SK-N-DZ (cell line): ENCODE measurements at regions not wholly inside any gene's neighbourhood (a gene's known extent, or its start where the extent isn't known, plus 50 kb on each side); places are given as distances from the start of the nearest gene placed in this dataset.

Experiments
- DNase-seq: peaks from one replicate; pipeline ENCODE4 v3.0.0-alpha.2; 2015; ENCODE audit warnings: low spot score

DNA sequence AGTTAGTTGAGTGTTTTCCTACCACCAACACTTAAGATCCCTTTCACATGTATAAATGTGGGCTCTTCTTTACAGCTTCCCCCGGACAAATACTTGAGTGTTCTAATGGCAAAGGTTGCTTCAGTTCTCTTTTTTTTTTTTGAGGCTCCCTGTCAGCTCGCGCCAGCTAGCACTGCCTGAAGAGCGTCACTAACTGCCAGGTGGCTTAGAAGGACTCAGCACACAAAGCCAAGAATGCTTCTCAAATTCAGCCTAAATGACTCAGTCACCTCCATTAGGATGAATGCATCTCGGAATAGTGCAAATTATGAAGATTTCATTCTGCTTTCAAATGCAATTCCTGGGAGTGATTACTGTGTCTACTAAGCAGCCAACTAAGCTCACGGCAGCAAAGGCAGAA is 150.7 kb upstream of the BTBD3 start:
- no peak for DNase-seq

DNA sequence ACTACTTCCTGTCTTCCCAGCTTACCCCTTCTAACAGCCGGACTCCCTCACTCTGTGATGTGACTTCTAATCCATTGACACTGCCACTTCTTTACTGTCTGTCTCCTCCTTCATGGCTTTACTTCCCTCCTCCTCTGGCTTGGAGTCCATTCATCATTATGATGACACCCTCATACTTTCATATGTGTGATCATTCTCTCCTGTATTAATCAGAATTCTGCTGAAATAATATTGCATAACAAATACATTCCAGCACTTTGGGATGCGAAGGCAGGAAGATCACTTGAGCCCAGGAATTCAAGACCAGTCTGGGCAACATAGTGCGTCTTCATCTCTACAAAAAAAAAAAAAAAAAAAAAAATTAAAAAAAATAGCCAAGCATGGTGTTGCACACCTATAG is 147.9 kb upstream of the BTBD3 start:
- no peak for DNase-seq

DNA sequence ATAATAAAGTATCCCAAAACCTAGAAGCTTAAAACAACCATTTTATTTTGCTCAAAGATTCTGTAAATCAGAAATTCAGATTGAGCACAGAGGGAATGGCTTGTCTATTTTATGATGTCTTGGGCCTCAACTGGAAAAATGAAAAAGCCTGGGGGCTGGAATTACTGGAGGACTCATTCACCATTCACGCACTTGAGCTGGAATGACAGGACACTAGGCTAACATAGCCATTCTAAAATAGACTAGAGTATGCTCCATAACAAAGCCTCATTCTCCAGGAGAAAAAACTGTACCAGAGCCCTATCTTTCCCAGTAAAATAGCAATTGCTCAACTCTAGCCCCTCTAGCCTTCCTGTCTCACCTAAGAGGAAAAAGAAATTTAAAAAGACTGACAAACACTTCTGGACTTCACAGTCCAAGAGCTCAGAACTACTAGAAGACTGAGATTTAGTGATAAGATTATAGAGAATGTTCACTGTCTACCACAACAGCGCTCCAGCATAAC is 145.4 kb upstream of the BTBD3 start:
- DNase-seq = no peak

DNA sequence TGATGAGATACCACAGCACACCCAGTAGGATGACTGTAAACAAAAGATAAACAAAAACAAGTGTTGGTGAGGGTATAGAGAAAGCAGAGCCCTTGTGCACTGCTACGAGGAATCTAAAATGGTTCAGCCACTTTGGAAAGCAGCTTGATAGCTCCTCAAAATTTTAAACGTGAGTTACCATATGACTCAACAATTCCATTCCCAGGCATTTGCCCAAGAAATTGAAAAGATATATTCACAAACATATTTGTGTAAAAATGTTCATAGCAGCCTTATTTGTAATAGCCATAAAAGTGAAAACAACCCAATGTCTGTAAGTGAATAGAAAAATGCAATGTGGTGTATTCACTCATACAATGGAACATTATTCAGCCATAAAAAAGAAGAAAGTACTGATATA is 141.0 kb upstream of the BTBD3 start:
- DNase-seq = no peak

DNA sequence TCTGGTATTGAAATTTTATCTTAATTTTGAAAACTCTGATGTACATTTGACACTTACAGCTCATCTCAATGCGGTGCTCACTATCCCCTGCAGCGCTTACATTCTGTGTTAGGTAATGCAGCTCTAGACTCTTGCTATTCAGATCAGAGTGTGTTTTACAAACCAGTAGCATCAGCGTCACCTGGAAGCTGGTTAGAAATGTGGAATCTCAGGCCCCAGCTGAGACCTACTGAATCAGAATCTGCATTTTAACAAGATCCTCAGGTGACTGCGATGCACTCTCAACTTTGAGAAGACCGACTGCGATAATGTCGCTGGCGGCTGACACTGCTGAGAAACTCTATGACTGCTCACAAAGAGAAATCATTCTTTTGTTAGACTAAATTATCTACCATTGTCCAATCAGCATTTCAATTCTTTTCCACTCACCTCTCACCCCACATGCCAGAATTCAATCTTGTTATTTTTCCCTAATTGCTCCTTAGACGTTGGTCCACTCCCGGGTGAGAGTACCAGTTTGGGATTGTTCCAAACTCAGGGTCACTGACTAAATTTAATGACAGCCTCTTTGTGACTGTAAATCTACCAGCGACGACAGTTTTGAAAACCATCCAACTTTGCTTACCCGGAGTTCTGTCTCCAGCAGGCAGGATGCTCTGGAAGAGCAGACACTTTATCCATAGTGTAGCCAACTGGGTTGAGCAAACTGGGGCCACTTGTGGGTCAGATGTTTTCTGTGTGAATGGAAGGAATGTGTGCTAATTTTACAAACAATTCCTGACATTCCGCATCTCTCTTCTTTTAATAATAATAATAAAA is 140.1 kb upstream of the BTBD3 start:
- DNase-seq = no peak

DNA sequence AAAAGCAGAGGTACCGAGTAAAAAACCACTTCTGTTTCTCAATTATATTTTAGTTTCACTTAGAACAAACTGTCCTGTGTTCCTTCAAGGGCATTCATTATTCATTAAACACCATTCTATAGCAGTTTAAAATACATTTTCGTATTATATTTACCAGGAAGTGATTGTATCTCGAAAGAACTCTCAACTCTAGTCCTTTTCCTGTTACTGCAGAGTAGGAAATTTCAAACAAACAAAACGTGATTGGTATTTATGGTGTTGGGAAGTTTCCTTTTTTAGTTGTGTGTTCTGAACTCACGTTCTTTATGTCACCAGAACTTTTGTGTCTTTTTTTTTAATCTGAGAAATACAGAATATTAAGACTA is 139.5 kb upstream of the BTBD3 start:
- DNase-seq = no peak

DNA sequence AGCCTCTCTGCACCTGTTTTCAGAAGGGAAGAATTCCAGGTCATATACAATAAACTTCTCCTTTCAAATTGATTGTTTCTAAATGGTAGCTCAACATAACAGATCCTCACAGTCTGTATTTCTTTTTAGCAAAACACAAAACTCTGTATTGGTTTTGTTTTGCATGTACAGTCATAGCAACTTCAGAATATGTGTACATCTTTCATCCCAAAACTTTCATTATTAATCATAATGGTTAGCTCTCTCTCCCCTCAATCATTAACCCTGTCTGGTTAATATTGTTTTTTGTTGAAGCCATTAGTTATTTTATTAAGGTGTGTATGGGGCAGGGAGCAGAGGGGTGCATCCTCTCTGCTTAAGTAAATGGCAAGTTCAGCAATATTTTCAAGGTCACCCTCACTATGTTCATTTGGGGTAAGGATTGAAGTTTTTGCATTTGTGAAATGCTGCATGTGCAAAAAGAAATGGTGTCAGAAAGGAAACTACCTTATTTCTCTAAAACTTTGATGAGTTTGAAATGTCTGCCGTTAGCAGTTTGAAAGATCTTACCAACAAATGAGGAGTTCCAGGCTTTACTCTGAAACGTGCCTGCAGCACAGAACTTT is 136.8 kb upstream of the BTBD3 start:
- DNase-seq = no peak

DNA sequence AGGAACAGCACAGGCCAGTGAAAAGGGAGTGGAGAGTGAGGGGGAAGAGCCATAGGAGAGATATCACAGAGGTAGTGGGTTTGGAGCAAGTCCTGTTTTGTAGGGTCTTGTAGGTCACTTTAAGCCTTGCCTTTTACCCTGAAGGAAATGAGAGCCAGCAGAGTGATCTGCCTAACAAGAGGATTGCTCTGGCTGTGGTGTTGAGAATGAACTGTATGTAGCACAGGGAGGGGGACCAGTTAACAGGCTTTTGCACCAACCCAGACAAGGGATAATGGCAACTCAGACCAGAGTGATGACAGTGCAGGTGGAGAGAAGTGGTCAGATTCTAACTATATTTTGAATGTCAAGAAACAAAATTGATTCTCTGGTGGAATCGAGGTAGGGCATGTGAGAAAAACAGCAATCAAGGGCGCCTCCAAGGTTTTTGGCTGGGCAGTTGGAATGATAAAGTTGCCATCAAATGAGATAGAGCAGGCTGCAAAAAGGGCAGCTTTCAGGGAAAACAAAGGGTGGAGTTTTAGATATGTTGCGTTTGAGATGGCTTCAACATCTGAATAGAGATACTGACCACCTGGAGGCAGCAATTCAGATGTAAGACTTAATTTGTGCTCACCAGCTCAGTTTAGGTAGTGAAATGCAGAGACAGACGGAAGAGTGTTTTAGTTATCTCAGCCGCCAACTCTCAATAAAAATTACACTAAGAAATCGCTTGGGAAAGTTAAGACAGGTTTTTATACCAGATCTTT is 134.4 kb upstream of the BTBD3 start:
- no peak for DNase-seq

DNA sequence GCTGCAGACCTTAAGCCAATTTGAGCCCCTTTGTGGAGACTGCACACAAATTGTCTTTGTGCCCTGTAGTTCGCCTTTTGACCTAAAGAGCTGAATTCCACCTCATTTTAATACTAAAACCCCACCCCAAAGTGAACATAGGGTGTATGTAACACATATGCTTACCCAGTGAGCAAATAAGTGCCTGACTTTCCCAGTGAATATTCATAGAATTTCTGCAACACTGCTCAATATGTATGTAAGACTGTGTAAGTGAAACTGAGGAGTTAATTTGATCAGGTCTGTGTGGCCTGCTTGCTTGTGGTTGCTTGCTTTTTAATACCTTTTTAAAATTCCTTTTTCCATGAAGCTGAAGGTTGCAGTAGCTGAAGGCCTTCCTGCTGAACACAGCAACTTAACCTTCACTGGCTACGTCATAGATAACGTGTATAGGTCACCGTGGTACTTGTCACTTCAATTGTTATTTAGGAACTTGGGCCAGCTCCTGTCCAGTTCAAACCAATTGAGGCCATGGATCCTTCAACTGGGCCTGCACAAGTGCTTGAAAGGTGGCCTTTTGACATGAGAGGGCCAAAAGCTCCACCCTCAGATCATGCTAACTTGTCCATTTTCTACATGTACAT is 131.7 kb upstream of the BTBD3 start:
- no peak for DNase-seq

DNA sequence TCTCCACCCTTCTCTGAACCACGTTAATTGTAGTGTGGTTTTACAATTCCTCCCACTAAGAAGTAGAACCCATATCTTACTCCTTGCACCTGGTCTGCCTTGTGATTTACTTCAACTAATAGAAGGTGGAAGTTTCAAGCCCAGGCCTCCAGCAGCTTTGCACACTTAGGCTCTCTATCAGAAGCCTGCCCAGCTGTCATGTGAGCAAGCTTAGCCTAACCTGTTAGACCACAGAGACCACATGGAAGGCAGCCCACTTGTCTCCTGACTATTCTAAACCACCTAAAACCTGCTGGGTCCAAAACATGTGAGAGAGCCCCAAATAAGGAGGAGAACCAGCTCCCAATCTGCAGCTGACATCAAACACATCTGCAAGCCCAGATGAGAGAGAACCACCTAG is 127.6 kb upstream of the BTBD3 start:
- no peak for DNase-seq

DNA sequence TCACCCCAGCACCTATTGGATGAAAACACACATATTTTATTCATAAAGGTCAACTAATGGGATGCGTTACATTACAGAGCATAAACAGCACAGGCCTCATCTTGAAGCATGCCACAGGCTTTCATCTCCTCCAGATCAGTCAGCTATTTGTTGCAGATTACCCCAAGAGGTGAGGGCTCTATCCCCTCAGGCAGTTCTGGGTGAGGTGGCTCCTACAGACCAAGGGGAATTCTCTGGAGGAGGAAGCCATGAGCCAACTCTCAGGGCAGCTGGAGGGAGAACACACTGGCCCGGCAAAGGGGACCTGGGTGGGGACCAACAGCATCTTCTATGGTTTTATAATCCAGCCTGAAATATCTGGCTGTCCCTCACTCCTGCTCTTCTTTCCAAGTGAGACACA is 126.4 kb upstream of the BTBD3 start:
- DNase-seq = no peak

DNA sequence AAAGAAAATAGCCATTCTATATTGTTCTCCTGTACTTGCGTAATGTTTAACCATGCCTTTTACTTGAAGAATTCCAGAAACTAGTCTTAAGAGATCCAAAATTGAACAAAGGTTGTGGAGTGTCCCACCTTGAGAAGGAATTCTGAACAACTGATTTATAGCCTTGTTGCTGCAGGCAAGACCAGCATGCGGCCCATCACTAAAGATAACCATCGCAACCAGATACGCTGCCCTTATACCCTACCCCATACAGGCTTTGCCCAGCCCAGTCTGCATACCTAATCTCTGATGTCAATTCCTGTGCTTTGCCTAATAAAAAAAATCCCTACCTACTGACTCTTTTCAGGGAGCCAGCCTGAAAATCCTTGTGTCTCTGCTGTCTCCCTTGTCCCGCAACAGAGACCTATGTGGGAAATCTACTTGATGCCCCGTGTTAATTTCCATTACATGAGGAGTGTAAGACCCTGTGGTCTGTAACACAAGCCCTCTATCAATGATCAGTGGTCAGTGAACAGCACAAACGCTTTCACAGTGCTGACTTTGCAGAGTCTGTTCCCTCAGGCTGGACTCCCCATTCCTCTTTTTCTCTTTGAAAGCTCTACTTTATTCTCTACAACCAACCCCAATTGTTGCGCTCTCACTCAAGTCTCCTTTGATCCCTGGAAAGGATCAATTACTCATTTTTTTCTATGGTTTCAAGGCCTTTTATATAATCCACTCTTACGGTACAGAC is 125.7 kb upstream of the BTBD3 start:
- DNase-seq = no peak

DNA sequence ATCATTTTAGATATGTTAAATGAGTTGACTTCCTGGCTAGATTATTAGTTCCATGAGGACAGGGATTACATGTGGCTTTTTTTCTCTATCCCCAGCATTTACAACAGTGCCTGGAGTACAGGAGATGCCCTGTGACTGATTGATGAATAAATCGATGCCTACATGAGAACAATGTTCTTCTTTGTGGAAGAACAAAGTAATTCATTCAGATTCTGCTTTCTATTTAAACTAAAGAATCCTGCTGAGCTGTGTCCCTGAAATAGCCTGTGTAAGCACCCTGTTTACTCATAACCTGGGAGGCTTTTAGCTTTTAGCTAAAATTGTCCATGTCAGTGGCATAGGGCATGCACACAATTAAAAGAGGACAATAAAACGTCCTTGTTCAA is 125.1 kb upstream of the BTBD3 start:
- DNase-seq = no peak

DNA sequence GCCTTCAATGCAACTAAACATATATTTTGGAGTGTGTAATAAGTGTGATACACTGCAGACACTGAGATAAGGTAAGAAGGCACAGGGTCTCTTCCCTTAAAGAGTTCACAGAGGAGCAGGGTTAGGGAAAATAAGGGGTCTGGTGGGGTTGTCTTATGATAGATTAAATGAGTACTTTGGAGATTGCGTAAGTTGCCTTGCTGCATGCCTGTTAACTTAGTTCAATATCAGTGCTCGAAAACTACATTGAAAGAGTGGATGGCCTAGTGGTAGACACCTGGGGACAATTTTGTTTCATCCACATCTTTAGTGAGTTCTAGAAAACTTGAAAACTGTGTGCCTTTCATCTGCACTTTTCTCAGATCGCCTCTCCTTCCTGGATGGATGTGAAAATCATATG is 123.2 kb upstream of the BTBD3 start:
- no peak for DNase-seq

DNA sequence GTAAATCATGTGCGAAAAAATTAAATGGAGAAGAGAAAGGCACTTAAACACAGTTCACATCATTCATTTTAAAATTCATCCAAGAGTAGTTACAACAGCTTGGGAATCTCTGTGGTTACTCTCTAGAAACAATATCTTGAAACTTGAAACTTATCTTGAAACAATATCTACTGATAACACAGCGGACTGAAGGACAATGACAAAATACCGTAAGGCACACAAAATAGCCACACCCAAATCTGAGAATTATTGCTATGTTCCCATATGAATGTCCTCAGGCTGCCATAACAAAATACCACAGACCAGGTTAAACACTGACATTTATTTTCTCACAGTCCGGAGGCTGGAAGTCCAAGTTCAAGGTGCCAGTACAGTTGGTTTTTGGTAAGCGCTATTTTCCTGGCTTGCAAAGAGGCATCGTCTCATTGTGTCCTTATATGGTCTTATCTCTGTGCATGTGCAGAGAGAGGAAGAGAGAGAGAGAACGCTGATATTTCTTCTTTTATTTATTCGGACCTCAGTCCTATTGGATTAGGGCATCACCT is 122.5 kb upstream of the BTBD3 start:
- no peak for DNase-seq

DNA sequence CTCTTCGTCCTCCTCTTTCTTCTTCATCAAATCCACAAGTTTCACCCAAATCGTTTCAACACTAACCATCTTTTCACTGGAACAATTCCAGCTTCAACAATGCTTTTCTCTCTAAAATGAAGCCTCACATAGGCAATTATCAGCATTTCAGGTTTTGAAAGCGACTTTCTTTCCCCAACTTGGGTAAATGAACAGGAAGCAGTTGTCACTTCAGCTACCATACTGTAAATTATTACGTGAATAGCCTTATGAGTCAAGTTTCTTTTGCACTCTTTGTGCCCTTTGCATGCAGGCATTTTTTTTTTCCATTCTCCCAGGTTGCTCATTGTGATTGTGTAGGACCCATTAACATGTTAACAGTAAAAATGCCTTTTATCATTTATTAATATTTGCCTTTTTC is 121.7 kb upstream of the BTBD3 start:
- DNase-seq = no peak

DNA sequence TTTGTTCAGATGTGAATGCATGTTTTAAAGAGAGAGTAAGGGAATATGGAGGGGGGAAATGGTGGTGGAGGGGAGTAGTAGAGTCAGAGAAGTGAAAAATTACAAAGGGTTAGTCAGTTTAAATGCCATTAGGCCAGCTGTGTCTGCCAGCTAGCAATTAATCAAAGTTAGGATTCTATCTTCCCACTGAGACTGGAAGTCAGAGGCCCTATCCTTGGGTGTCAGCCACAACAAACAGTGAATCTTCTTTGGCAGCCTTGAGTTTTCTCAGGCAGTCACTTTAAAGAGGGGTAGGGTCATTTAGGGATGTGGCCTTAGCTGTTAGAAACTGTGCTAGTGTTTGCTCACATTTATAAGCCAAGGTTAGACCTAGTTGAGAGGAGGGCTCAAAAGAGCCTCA is 120.5 kb upstream of the BTBD3 start:
- no peak for DNase-seq

DNA sequence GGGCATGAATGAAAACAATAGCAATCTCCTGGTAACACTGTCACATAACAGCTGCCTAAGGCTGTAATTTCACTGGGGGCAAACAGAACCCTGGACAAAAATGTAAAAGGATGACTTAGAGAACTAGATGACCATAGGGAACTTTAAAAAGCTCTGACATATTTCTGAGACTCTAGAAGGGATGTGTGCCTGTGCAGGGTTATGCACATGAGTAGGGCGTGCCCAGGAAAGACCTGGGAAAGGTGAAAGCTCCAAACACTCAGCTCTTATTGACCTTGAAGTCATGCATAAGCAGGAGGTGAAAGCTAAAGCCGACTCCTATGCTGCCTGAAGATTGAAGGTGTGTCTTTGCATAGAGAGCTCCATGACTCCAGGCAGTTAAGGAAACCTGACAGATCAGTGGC is 118.4 kb upstream of the BTBD3 start:
- no peak for DNase-seq

DNA sequence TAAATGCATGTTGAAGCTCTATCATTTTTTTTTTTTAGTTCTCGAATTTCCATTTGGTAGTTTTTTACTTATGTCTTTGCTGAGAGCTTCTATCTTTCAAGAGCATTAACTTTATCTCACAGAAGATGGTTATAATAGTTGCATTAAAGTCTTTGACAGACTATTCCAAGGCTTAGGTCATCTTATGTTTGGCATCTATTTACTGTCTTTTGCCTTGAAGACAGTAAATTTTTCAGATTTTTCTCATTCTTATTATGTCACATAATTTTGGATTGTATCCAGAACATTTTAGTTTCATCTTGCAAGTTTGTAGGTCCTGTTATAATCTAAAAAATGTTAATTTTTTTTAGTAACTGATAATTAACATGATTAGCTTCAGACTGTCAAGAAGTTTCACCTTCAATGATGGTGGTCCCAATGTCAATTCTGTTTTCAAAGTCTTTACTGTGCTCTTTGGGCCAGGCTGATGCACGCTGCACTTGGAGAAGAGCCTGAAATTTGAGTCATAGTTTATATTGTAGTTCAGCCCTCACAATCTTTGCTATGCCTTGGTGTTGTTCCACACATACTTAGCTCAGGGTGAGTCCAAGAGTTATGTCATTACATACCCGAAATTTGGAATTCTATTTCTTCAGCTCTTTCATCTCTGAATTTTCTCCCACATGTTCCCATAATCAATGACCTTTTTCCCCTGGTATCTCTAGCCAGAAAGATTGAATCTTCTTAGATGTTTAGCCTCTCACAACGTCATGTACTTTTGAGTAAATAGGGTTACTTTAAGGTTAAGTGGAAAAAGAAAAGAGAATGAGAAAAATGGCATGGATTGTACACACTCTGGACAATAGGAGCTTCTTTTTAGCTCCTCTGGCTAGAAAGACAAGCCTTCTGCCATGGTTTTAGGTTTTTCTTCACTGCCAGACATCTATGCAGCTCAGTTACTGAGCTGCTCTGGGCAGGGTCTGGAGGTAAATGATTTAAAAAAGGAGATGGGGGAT is 110.3 kb upstream of the BTBD3 start:
- no peak for DNase-seq

DNA sequence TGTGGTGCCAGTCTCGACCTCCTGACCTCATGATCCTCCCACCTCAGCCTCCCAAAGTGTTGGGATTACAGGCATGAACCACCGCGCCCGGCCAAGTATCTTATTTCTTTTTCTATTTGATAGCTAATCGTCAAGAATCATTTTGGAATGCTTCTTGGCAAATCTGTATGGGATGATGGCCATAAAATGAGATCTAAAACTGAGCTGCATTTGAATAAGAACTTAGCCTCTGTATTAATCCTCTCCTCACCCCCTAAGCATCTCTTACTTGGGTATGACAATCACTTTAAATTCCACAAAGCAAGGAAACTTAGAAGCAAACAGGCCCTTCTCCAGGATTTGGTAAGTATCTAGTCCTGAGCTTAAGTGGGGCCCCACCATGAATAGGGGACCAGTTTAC is 108.9 kb upstream of the BTBD3 start:
- DNase-seq = no peak
